ENCODE measurements at regions not wholly inside any gene's neighbourhood (a gene's known extent, or its start where the extent isn't known, plus 50 kb on each side); places are given as distances from the start of the nearest gene placed in this dataset.

- no peak for DNase-seq (ENCODE audit: low read depth, low spot score)
These were observed 213.2 kb downstream of the ESM1 start for GRCh38 chr5:54772231-54772630.

- no peak for DNase-seq (ENCODE audit: low read depth, low spot score)
These were observed 215.6 kb downstream of the ESM1 start for GRCh38 chr5:54769746-54770145.

GRCh38 chr5:54769072-54769471 lies 216.3 kb downstream of the ESM1 start:
- DNase-seq (ENCODE audit: low read depth, low spot score): no peak

- no peak for DNase-seq (ENCODE audit: low read depth, low spot score)
These were observed 218.6 kb downstream of the ESM1 start for GRCh38 chr5:54766748-54767147.

GRCh38 chr5:54765165-54766028 lies 220.0 kb downstream of the ESM1 start:
- DNase-seq (ENCODE audit: low read depth, low spot score): no peak

- DNase-seq (ENCODE audit: low read depth, low spot score): no peak
These were observed 221.0 kb downstream of the ESM1 start for GRCh38 chr5:54764102-54765090.

- DNase-seq (ENCODE audit: low read depth, low spot score): no peak
These were observed 224.1 kb downstream of the ESM1 start for GRCh38 chr5:54761213-54761701.

- DNase-seq (ENCODE audit: low read depth, low spot score): no peak
These were observed 225.0 kb downstream of the ESM1 start for GRCh38 chr5:54760182-54760935.

GRCh38 chr5:54758038-54758437 lies 227.4 kb downstream of the ESM1 start:
- no peak for DNase-seq (ENCODE audit: low read depth, low spot score)

GRCh38 chr5:54757541-54757940 lies 227.9 kb downstream of the ESM1 start:
- no peak for DNase-seq (ENCODE audit: low read depth, low spot score)

GRCh38 chr5:54756796-54757402 lies 228.5 kb downstream of the ESM1 start:
- DNase-seq (ENCODE audit: low read depth, low spot score): no peak

GRCh38 chr5:54756301-54756700 lies 229.1 kb downstream of the ESM1 start:
- DNase-seq (ENCODE audit: low read depth, low spot score): no peak

GRCh38 chr5:54754878-54755277 lies 230.5 kb downstream of the ESM1 start:
- DNase-seq (ENCODE audit: low read depth, low spot score): no peak

GRCh38 chr5:54754420-54754819 lies 231.0 kb downstream of the ESM1 start:
- DNase-seq (ENCODE audit: low read depth, low spot score): no peak

GRCh38 chr5:54753753-54754152 lies 231.6 kb downstream of the ESM1 start:
- no peak for DNase-seq (ENCODE audit: low read depth, low spot score)

GRCh38 chr5:54753034-54753433 lies 232.4 kb downstream of the ESM1 start:
- no peak for DNase-seq (ENCODE audit: low read depth, low spot score)

GRCh38 chr5:54748527-54748926 lies 231.0 kb downstream of the SNX18 start:
- DNase-seq (ENCODE audit: low read depth, low spot score): no peak

- no peak for DNase-seq (ENCODE audit: low read depth, low spot score)
These were observed 229.3 kb downstream of the SNX18 start for GRCh38 chr5:54746777-54747398.

- DNase-seq (ENCODE audit: low read depth, low spot score): no peak
These were observed 228.8 kb downstream of the SNX18 start for GRCh38 chr5:54746346-54746745.

GRCh38 chr5:54745599-54745998 lies 228.0 kb downstream of the SNX18 start:
- no peak for DNase-seq (ENCODE audit: low read depth, low spot score)

All from activated CD4-positive, CD25-positive, alpha-beta regulatory T cell treated with anti-CD3 and anti-CD28 coated beads, Interleukin-2, amount 50 U/mL, for 16 hours (primary cell).